Kidney (tissue), 13 donors: ENCODE measurements at regions not wholly inside any gene's neighbourhood (a gene's known extent, or its start where the extent isn't known, plus 50 kb on each side); places are given as distances from the start of the nearest gene placed in this dataset.
"Not testable (repeated sequence)": the region's sequence is repeated elsewhere in the genome, so short reads cannot be mapped to it uniquely, and the experiment has no call there.

ENCODE experiments used
- DNase-seq, 5 donors: peaks; one replicate each; pipeline ENCODE4 v3.0.0-alpha.2; 2013 to 2020
- FAIRE-seq: peaks from 2 replicates; lab custom pipeline; 2012; peaks lifted over from hg19 to GRCh38; lab: Jason Lieb, UNC
- H3K27ac ChIP-seq, 2 donors: one replicate each; pipeline ENCODE4 v1.7.0; 2013; ENCODE audit warnings: low read depth in 2 of 2, low read length in 2 of 2, inconsistent platforms in 1 of 2
- H3K27me3 ChIP-seq: one replicate; pipeline ENCODE4 v1.7.1; 2013; ENCODE audit warnings: low read length, inconsistent platforms; ENCODE audit not compliant: control insufficient read depth, insufficient read depth
- H3K36me3 ChIP-seq, 3 donors: one replicate each; pipeline versions ENCODE4 v1.7.0 to v1.7.1; 2013; ENCODE audit warnings: low read length in 3 of 3, control low read depth in 1 of 3, inconsistent platforms in 1 of 3; ENCODE audit not compliant: insufficient read depth in 3 of 3, control insufficient read depth in 2 of 3
- H3K4me1 ChIP-seq, 3 donors: one replicate each; pipeline versions ENCODE4 v1.7.0 to v1.7.1; 2013; ENCODE audit warnings: low read length in 3 of 3, inconsistent platforms in 1 of 3, low read depth in 1 of 3; ENCODE audit not compliant: control insufficient read depth in 2 of 3, insufficient read depth in 2 of 3
- H3K4me3 ChIP-seq, 3 donors: one replicate each; pipeline versions ENCODE4 v1.7.0 to v1.8.1; 2013; ENCODE audit warnings: low read length in 3 of 3, control low read depth in 1 of 3, inconsistent platforms in 1 of 3
- H3K9ac ChIP-seq, 3 donors: one replicate each; pipeline versions ENCODE4 v1.7.0 to v1.7.1; 2013; ENCODE audit warnings: low read length in 3 of 3, control low read depth in 1 of 3, inconsistent platforms in 1 of 3
- H3K9me3 ChIP-seq, 3 donors: one replicate each; pipeline versions ENCODE4 v1.7.0 to v1.7.1; 2013; ENCODE audit warnings: low read length in 3 of 3, control low read depth in 1 of 3, inconsistent platforms in 1 of 3; ENCODE audit not compliant: control insufficient read depth in 2 of 3, insufficient read depth in 1 of 3
- intact Hi-C: fragments of 100-400 bp; cut with DNase I; formaldehyde crosslinking; loops from one replicate; pipeline ENCODE4 v1.11.1; 2022
- TF ChIP-seq, protein P1 (sequence below): IDR thresholded peaks from 3 replicates; pipeline ENCODE4 v1.5.1; 2012; ENCODE audit warnings: mild to moderate bottlenecking, moderate library complexity, borderline replicate concordance; ENCODE audit not compliant: insufficient read depth; ENCODE audit errors: extremely low read depth
- donor health status: control.
- donor health status: control.
- donor health status: control.
- donor health status: control.
- donor health status: control.
- donor health status: DM: yes; HTN: yes; CAD: no.
- donor health status: Normal renal cell carcinoma (clear cell type).

DNA sequence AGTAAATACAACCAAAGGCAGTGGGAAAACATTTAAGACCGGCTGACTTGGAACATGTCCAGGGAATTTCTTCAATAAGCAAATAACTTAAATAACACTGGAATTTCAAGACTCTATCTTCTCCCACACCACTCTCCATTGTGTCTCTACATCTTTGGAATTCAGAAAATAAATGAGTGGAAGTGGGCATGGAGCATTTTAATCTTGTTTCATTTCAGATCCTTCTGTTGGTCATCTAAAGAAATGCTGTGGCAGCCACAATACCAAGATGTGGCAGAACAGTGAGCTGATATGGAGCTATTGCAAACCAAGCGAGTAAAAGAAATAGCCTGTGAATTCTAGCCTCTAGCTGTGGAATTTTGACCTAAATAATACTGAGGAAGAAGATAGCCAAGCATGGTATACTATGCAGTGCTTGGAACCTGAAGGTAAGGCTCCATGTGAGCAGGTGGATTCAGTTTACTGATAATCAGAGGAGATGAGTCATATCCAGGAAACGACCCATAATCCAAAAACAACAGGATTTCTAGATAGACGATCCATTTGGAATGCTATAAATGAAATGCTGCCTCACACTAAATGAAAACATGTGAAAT is 157.1 kb upstream of the SCN7A start:
- no peaks in the 10 kb centered on the region for H3K4me1 ChIP-seq
- FAIRE-seq (no peak), DNase-seq (peak in 1 of 5 donors; percentile 24)

DNA sequence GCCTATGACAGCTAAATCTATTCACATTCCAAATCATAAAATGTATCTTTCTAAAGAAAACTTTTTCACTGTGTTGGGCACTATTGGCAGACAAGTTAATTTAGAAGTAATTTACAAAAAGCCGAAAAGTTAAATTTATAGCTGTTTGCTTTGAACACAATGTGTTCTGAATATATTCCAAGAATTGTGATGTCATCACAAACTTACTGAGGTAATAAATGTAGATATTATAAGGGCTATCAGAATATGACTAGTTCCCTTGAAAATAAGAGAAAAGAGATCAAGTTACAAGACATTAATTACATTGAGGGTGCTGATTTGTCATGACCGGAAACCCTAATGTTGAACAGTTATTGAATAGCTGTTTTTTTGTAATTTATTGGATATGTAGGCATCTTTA is 153.9 kb upstream of the SCN7A start:
- intact Hi-C loops = no loop called here
- no peaks in the 10 kb centered on the region for H3K4me1 ChIP-seq
- H3K4me3 ChIP-seq = no peak overlapping the region
- no peak overlapping the region for H3K9ac ChIP-seq
- H3K27ac ChIP-seq = no peak overlapping the region
- no peaks in the 10 kb centered on the region for H3K9me3 ChIP-seq
- TF ChIP-seq, protein P1, sequence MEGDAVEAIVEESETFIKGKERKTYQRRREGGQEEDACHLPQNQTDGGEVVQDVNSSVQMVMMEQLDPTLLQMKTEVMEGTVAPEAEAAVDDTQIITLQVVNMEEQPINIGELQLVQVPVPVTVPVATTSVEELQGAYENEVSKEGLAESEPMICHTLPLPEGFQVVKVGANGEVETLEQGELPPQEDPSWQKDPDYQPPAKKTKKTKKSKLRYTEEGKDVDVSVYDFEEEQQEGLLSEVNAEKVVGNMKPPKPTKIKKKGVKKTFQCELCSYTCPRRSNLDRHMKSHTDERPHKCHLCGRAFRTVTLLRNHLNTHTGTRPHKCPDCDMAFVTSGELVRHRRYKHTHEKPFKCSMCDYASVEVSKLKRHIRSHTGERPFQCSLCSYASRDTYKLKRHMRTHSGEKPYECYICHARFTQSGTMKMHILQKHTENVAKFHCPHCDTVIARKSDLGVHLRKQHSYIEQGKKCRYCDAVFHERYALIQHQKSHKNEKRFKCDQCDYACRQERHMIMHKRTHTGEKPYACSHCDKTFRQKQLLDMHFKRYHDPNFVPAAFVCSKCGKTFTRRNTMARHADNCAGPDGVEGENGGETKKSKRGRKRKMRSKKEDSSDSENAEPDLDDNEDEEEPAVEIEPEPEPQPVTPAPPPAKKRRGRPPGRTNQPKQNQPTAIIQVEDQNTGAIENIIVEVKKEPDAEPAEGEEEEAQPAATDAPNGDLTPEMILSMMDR = no peak
- FAIRE-seq (no peak), DNase-seq (no peak)
- H3K36me3 ChIP-seq = no peaks in the 10 kb centered on the region
- no peaks in the 10 kb centered on the region for H3K27me3 ChIP-seq

More for the DNA sequence above, 157.1 kb upstream of the SCN7A start:
- intact Hi-C loops = no loop called here
- Histone ChIP-seq H3K4me3 (no peak overlapping the region), H3K27me3 (no peaks in the 10 kb centered on the region), H3K9ac (no peak overlapping the region), H3K36me3 (no peaks in the 10 kb centered on the region), H3K9me3 (no peaks in the 10 kb centered on the region), H3K27ac (no peak overlapping the region)
- TF ChIP-seq, protein P1 = no peak

DNA sequence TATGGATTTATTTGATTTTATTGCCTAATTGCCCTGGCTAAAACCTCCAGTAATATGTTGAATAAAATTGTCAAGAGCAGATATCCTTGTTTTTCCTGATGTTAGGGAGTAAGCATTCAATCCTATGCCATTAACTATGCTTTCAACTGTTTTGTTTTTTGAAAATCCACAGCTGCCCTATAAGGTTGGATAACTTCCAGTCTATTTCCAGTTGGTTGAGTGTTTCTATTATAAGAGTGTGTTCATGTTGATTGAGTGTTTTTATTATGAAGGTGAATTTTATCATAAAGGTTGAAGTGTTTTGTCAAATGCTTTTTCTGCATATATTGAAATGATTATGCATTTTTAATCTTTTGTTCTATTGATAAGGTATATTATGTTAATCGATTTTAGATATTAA is 149.9 kb upstream of the SCN7A start:
- H3K27ac ChIP-seq = no peak overlapping the region
- intact Hi-C loops = no loop called here
- H3K9ac ChIP-seq = no peak overlapping the region
- no peaks in the 10 kb centered on the region for H3K27me3 ChIP-seq
- H3K9me3 ChIP-seq = no peaks in the 10 kb centered on the region
- FAIRE-seq = no peak
- H3K4me3 ChIP-seq = no peak overlapping the region
- TF ChIP-seq, protein P1 = no peak
- DNase-seq = no peak
- no peaks in the 10 kb centered on the region for H3K36me3 ChIP-seq
- no peaks in the 10 kb centered on the region for H3K4me1 ChIP-seq

DNA sequence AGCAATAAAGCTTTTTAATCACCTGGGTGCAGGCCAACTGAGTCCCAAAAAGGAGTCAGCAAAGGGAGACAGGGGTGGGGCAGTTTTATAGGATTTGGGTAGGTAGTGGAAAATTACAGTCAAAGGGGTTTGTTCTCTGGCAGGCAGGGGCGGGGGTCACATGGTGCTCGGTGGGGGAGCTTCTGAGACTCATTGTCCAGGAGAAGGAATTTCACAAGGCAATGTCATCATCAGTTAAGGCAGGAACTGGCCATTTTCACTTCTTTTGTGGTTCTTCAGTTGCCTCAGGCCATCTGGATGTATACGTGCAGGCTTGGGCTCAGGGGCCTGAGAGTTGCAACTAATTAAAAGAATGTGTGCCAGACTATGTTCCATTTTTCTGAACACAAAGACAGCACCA is 147.5 kb upstream of the SCN7A start:
- H3K4me3 ChIP-seq, DNase-seq, H3K27me3 ChIP-seq, H3K4me1 ChIP-seq, H3K9me3 ChIP-seq, H3K36me3 ChIP-seq, H3K27ac ChIP-seq, H3K9ac ChIP-seq, intact Hi-C loops, FAIRE-seq: not testable (repeated sequence)
